Testis (tissue), 2 donors: ENCODE measurements at regions not wholly inside any gene's neighbourhood (a gene's known extent, or its start where the extent isn't known, plus 50 kb on each side); places are given as distances from the start of the nearest gene placed in this dataset.

Experiments
- POLR2A ChIP-seq: fragments of 450-650 bp; IDR thresholded peaks from one replicate; pipeline ENCODE4 v1.6.1; 2017; ENCODE audit warnings: antibody characterized with exemption, mild to moderate bottlenecking, moderate library complexity
- TF ChIP-seq, protein P1 (sequence below), 3 experiments: fragments of 450-650 bp in 2 of 3; fragments of 200-600 bp in 1 of 3; sonication (generic) in 1 of 3; IDR thresholded peaks; one replicate each; pipeline ENCODE4 v1.5.1; 2016 to 2019; ENCODE audit warnings: antibody characterized with exemption in 3 of 3, mild to moderate bottlenecking in 2 of 3, moderate library complexity in 1 of 3

DNA sequence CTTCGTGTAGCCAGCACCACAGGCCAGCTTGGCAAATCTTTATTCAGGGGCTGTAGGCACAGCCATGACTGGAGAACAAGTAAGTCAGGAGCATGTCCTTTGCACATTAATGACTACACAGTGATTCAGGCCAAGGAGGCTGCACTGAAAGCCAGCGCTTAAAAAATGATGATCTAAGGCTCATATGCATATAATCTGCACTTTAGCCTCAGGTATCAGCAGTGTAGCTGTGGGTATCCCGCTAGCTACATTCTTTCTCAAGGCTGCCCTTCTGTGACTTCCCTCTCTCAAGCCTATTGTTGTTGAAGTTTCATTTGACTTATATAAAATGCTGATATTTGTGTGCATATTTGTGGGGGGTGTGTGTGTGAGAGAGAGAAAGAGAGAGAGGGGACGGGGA, 62.6 kb upstream of the RGL1 start:
- TF ChIP-seq, protein P1, sequence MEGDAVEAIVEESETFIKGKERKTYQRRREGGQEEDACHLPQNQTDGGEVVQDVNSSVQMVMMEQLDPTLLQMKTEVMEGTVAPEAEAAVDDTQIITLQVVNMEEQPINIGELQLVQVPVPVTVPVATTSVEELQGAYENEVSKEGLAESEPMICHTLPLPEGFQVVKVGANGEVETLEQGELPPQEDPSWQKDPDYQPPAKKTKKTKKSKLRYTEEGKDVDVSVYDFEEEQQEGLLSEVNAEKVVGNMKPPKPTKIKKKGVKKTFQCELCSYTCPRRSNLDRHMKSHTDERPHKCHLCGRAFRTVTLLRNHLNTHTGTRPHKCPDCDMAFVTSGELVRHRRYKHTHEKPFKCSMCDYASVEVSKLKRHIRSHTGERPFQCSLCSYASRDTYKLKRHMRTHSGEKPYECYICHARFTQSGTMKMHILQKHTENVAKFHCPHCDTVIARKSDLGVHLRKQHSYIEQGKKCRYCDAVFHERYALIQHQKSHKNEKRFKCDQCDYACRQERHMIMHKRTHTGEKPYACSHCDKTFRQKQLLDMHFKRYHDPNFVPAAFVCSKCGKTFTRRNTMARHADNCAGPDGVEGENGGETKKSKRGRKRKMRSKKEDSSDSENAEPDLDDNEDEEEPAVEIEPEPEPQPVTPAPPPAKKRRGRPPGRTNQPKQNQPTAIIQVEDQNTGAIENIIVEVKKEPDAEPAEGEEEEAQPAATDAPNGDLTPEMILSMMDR (IDR thresholded peaks at IDR 0.05): no peak
- no peak for TF ChIP-seq POLR2A
